ENCODE measurements at regions not wholly inside any gene's neighbourhood (a gene's known extent, or its start where the extent isn't known, plus 50 kb on each side); places are given as distances from the start of the nearest gene placed in this dataset.

DNA sequence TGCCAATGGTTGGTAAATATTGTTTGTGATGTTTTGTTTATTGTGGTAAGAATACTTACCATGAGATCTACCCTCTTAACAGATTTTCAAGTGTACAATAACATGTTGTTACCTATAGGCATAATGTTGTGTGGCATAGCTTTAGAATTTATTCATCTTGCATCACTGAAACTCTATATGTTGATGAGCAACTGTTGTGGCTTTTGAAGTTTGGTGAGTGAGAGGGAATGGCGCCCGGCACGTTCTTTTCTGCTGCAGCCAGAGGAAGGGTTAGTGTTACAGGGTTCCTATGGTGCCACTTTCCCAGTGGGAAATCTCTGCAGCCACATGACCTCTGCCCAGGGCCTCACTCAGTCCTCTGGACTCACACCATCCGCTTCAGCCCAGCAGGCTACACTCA is 342.5 kb upstream of the ADGRL2 start:
- TF ChIP-seq, protein P1, sequence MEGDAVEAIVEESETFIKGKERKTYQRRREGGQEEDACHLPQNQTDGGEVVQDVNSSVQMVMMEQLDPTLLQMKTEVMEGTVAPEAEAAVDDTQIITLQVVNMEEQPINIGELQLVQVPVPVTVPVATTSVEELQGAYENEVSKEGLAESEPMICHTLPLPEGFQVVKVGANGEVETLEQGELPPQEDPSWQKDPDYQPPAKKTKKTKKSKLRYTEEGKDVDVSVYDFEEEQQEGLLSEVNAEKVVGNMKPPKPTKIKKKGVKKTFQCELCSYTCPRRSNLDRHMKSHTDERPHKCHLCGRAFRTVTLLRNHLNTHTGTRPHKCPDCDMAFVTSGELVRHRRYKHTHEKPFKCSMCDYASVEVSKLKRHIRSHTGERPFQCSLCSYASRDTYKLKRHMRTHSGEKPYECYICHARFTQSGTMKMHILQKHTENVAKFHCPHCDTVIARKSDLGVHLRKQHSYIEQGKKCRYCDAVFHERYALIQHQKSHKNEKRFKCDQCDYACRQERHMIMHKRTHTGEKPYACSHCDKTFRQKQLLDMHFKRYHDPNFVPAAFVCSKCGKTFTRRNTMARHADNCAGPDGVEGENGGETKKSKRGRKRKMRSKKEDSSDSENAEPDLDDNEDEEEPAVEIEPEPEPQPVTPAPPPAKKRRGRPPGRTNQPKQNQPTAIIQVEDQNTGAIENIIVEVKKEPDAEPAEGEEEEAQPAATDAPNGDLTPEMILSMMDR (IDR thresholded peaks at IDR 0.05) = no peak
- TF ChIP-seq POLR2A (IDR thresholded peaks at IDR 0.05) = no peak
